ENCODE measurements at regions not wholly inside any gene's neighbourhood (a gene's known extent, or its start where the extent isn't known, plus 50 kb on each side); places are given as distances from the start of the nearest gene placed in this dataset.
A peak's percentile ranks its signal among the peaks of the same experiment; 100 is the strongest.

DNA sequence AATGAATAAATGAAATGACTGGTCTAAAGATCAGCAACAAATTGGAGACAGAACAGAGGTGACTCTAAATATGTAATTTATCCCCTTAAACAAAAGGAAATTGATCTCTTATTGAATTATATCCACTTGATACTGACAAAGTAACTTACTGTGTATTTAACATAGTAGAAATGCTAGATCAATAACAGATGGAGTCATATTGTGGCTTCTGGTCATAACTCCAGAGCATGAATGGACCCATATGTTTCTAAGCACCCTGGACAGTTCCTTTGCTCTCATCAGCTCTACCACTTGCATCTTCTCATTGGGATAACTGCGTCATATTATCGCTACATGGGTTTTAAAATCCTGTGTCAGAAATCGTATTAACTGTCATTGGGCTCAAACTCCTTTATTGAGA is 222.3 kb downstream of the ETS1 start:
- peak; percentile 56 for DNase-seq (ENCODE audit: low read depth)

DNA sequence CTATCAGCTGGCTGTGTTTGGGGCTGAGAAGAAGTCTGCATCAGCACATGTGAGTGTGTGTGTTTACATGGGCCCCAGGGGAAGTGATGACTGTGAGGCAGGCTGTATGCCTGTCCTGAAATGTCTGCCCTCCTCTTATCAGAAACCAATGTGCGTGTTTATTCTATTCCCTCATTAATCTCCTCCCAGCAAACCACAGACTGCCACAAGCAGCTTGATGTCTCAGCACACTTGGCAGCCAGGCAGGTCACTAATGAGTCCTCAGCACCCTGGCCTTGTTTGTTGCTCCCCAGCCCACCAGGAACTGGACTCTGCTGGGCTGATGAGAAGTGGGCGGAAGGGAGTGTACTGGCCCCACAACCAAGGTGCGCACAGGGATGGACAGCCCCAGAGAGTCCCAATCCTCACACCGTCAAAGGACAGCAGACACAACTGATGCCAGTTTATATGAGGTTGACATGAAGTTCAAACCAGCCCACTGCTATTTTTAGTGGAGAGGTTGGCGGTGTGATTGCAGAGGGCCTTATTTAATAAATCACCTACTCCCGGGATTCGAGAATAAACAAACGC is 225.8 kb downstream of the ETS1 start:
- peak; percentile 20 for DNase-seq (ENCODE audit: low read depth)

- DNase-seq (ENCODE audit: low read depth), result no peak
These were observed 227.8 kb downstream of the ETS1 start for GRCh38 chr11:128359515-128359914.

- no peak for DNase-seq (ENCODE audit: low read depth)
These were observed 230.3 kb downstream of the ETS1 start for GRCh38 chr11:128357073-128357472.

GRCh38 chr11:128355558-128355957 is 231.8 kb downstream of the ETS1 start:
- no peak for DNase-seq (ENCODE audit: low read depth)

DNA sequence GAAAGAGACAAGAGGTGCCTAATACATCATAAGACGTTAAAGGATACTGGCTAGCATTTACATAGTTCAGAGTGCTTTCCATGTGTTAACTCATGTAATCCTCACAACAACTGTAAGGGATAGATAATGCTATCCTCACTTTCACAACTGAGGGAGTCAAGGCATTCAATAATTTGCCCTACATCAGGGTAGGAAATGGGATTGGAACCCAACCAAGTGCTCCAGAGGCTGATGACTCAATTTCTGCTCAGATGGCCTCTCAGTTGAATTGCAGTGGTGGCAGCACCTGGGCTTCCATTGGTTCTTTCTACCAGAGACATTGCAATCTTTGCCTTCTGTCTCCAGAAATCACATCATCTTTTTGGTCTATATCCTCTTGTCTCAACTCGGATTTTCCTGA is 232.9 kb downstream of the ETS1 start:
- no peak for DNase-seq (ENCODE audit: low read depth)

GRCh38 chr11:128351168-128351567 is 236.2 kb downstream of the ETS1 start:
- DNase-seq (ENCODE audit: low read depth), result no peak

DNA sequence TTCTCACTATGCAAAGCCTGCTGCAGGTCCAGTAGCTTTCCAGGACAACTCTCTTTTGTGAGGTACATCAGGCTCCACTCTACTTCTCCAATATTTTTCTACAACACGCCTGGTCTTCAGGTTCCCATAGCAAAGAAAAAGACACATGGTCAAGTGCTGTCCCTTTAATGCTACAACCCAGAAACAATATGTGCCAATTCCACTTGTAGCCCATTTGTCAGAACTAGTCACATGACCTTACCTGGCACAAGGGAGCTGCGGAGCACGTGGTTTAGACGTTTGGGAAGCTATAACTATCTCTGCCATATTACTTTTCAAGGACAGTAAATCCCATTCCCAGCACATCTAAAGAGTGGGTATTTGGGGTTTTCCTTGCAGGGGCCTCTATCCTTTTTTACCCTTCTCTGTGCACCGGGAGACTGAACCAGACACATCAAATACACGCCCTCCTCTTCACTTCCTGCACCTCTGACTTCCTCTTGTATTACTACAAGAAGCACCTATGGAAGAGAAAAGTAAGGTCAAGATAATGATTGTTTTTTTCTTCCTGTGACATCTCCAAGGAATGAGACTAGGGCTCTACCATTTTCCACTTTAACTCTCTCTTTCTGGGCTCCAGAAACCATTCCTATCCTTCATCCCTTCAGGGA is 237.6 kb downstream of the ETS1 start:
- DNase-seq (ENCODE audit: low read depth), result no peak

- DNase-seq (ENCODE audit: low read depth), result peak; percentile 45
These were observed 240.6 kb downstream of the ETS1 start for GRCh38 chr11:128346804-128347203.

- DNase-seq (ENCODE audit: low read depth), result no peak
These were observed 242.0 kb downstream of the ETS1 start for GRCh38 chr11:128345316-128345715.

GRCh38 chr11:128343870-128344269 is 243.5 kb downstream of the ETS1 start:
- DNase-seq (ENCODE audit: low read depth), result no peak

- DNase-seq (ENCODE audit: low read depth), result no peak
These were observed 244.2 kb downstream of the ETS1 start for GRCh38 chr11:128343135-128343514.

DNA sequence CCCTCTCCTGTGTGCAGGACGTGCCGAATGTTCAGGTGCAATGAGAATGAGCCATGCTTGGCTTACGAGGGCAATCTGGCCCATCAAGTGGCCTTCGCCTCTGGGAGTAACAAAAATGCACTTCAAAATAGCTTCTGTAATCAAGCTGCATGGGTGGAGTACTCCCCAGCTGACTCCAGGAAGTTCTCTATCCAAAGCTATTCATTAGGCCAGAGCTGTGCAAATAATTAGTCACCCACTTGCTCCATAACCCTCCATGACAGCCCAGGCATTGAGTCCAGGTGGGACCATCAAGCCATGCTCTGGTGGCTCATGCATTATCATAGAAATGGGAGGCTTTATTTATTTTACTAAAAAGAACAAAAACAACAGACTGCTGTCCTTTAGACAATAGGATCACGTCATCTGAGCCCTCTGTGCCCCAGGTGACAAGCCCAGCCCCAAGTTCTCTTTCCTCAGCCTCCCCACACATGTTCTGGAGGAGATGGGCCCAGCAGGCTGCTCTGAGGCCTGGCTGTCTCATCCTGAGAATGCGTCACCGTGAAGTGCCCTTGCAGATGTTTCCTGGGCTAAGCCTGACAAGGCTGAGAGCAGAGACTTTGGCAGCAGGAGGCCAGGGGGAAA is 244.7 kb downstream of the ETS1 start:
- peak; percentile 83 for DNase-seq (ENCODE audit: low read depth)

DNA sequence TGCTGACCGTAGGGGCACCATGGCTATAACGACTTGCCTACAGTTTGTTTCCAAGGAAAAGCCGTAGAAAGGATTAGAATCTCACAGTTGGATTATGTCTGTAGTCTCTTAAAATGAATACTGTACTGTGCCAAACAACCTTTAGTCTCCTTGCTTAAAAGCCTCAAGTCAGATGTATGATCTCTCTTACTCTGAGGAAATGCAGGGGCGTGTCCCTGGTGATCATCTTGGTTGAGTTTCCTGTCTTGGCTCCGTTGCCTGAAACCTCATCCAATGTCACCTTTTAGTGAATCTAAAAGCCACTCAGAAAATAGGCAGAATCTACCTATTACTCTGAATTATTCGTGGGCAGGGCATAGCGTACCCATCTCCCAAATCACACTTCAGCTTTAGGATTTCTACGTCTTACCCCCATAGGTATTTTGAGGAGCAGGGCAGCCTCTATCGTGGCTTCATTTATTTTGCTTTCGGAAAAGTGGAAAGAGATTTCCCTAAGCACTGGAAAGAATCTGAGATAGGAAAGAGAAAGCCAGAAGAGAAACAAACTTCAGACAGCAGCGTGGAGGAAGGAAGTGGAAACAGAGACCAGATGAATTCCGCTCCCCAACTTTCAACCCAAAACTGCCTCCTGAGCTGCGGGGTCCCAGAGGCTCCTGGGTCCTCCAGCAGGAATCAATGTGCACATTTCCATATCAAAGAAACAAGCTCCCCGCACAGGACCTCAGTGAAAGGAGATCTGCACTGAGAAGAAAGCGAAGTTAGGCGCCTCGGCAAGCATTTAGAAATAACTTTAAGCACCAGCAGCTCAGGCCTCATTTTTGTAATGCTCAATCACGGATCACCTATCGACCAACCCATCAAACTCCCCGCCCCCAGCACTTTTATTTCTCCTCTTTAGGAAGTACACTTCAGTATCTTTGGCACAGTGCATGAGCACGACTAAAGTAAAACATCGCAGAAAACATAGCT is 245.8 kb downstream of the ETS1 start:
- no peak for DNase-seq (ENCODE audit: low read depth)

DNA sequence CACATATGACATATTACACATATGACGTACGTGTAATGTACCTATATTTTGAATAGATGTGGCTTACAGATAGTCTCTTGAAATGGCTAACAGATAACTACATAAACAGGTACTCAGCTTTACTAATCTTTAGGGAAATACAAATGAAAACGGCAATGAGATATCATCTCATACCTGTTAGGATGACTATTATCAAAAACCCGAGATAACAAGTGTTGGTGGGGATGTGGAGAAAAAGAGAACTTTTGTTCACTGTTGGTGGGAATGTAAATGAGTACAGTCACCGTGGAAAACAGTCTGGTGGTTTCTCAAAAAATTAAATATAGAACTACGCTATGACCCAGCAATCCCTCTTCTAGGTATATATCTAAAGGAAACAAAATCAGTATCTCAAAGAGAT is 247.6 kb downstream of the ETS1 start:
- DNase-seq (ENCODE audit: low read depth), result no peak

- no peak for DNase-seq (ENCODE audit: low read depth)
These were observed 248.5 kb downstream of the ETS1 start for GRCh38 chr11:128338811-128339210.

DNA sequence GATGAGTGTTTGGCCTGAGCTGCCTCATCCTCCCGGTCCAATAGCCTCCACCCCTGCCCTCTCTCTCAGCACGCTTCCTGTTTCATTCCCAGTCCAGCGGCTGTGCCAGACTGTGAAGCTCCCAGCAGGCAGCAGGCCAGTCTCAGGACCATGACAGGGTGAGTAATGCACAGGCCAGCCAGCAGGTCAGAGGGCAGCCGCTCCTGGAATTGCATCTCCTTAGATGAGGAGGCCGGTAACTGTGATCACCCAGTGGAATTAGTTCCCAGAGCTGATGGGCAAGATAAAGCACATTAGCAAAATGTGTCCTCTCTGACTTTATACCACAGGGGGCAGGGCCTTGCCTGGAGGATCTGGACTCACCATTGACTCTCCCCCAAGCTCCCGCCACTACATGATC is 251.2 kb downstream of the ETS1 start:
- peak; percentile 79 for DNase-seq (ENCODE audit: low read depth)

GRCh38 chr11:128335729-128336128 is 251.6 kb downstream of the ETS1 start:
- DNase-seq (ENCODE audit: low read depth), result no peak

- peak; percentile 53 for DNase-seq (ENCODE audit: low read depth)
These were observed 252.9 kb downstream of the ETS1 start for GRCh38 chr11:128334311-128335044.

DNA sequence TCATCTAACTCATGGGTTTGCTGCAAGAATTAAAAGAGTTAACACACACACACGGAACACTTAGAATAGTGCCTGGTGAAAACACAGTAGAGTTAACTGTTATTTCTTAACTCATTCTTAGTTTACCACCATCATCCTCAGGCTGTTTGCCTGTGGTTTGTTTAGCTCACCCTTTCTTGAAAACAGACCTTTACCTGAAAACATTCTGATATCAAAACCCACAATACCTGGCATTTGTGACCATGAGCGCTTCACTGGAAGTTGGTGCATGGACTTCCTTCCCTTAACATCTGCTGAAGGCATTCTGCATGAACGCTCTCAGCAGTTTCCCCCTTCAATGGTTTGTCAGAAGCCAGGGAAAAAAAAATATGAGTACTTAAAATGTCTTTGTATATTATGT is 256.0 kb downstream of the ETS1 start:
- DNase-seq (ENCODE audit: low read depth), result no peak

GRCh38 chr11:128330203-128330602 is 257.2 kb downstream of the ETS1 start:
- DNase-seq (ENCODE audit: low read depth), result no peak
